BE2C (cell line): ENCODE measurements at regions not wholly inside any gene's neighbourhood (a gene's known extent, or its start where the extent isn't known, plus 50 kb on each side); places are given as distances from the start of the nearest gene placed in this dataset.

ENCODE experiments used
- DNase-seq: peaks from one replicate; pipeline ENCODE4 v3.0.0-alpha.2; 2020
- H3K27me3 ChIP-seq: fragments of 250-450 bp; sonication (Bioruptor Pico); 2 replicates; pipeline ENCODE4 v1.5.1; 2020; ENCODE audit warnings: mild to moderate bottlenecking
- H3K36me3 ChIP-seq: fragments of 250-450 bp; sonication (Bioruptor Pico); 2 replicates; pipeline ENCODE4 v1.5.1; 2020; ENCODE audit warnings: mild to moderate bottlenecking
- H3K4me1 ChIP-seq: fragments of 250-450 bp; sonication (Bioruptor Pico); 2 replicates; pipeline ENCODE4 v1.5.1; 2020
- H3K4me3 ChIP-seq: 2 replicates; pipeline ENCODE4 v1.5.1; 2011; ENCODE audit warnings: low read depth, low read length
- H3K9me3 ChIP-seq: fragments of 250-450 bp; sonication (Bioruptor Pico); 2 replicates; pipeline ENCODE4 v1.5.1; 2020
- CTCF ChIP-seq: IDR thresholded peaks from 2 replicates; pipeline ENCODE4 v1.5.1; 2012; ENCODE audit warnings: mild to moderate bottlenecking, low read depth, low read length

GRCh38 chr14:87094913-87095312 is 898.1 kb downstream of the GALC start:
- TF ChIP-seq CTCF: no peak
- no peak for DNase-seq
- no peak overlapping the region for H3K4me3 ChIP-seq
- no peaks in the 10 kb centered on the region for H3K27me3 ChIP-seq
- no peaks in the 10 kb centered on the region for H3K36me3 ChIP-seq
- no peaks in the 10 kb centered on the region for H3K4me1 ChIP-seq
- no peaks in the 10 kb centered on the region for H3K9me3 ChIP-seq

GRCh38 chr14:87088588-87088987 is 904.4 kb downstream of the GALC start:
- DNase-seq: no peak
- no peaks in the 10 kb centered on the region for H3K9me3 ChIP-seq
- H3K27me3 ChIP-seq: no peaks in the 10 kb centered on the region
- TF ChIP-seq CTCF: no peak
- no peaks in the 10 kb centered on the region for H3K4me1 ChIP-seq
- no peak overlapping the region for H3K4me3 ChIP-seq
- H3K36me3 ChIP-seq: no peaks in the 10 kb centered on the region

- Histone ChIP-seq H3K4me3 (no peak overlapping the region), H3K27me3 (no peaks in the 10 kb centered on the region), H3K36me3 (no peaks in the 10 kb centered on the region), H3K9me3 (no peaks in the 10 kb centered on the region), H3K4me1 (no peaks in the 10 kb centered on the region)
- DNase-seq: no peak
- no peak for TF ChIP-seq CTCF
Observed at GRCh38 chr14:87087881-87088280, 905.1 kb downstream of the GALC start.

GRCh38 chr14:87084908-87085307 is 908.1 kb downstream of the GALC start:
- H3K9me3 ChIP-seq: no peaks in the 10 kb centered on the region
- no peaks in the 10 kb centered on the region for H3K36me3 ChIP-seq
- TF ChIP-seq CTCF: no peak
- H3K4me3 ChIP-seq: no peak overlapping the region
- H3K27me3 ChIP-seq: no peaks in the 10 kb centered on the region
- DNase-seq: no peak
- H3K4me1 ChIP-seq: no peaks in the 10 kb centered on the region

- no peaks in the 10 kb centered on the region for H3K36me3 ChIP-seq
- H3K4me3 ChIP-seq: no peak overlapping the region
- DNase-seq: no peak
- no peaks in the 10 kb centered on the region for H3K9me3 ChIP-seq
- no peaks in the 10 kb centered on the region for H3K27me3 ChIP-seq
- H3K4me1 ChIP-seq: no peaks in the 10 kb centered on the region
- no peak for TF ChIP-seq CTCF
Observed at GRCh38 chr14:87082917-87083316, 910.1 kb downstream of the GALC start.

- no peak overlapping the region for H3K4me3 ChIP-seq
- no peaks in the 10 kb centered on the region for H3K9me3 ChIP-seq
- no peak for TF ChIP-seq CTCF
- DNase-seq: no peak
- no peaks in the 10 kb centered on the region for H3K27me3 ChIP-seq
- H3K36me3 ChIP-seq: no peaks in the 10 kb centered on the region
- H3K4me1 ChIP-seq: no peaks in the 10 kb centered on the region
Observed at GRCh38 chr14:87081004-87081403, 912.0 kb downstream of the GALC start.
